ENCODE measurements at regions not wholly inside any gene's neighbourhood (a gene's known extent, or its start where the extent isn't known, plus 50 kb on each side); places are given as distances from the start of the nearest gene placed in this dataset.

GRCh38 chr13:84774111-84774510 is 891.8 kb upstream of the SLITRK1 start:
- Histone ChIP-seq H3K27me3 (no peaks in the 10 kb centered on the region), H3K4me1 (no peaks in the 10 kb centered on the region), H3K9me3 (no peaks in the 10 kb centered on the region), H3K36me3 (no peaks in the 10 kb centered on the region), H3K27ac (no peak overlapping the region), H3K4me3 (no peak overlapping the region)
- intact Hi-C loops (cut with DNase I; ENCODE audit: low total_unique reads) (no loop called here), in situ Hi-C loops (cut with MboI; ENCODE audit: low sequenced_read_pairs in 4 of 4) (no loop called here)
- ATAC-seq (no peak), DNase-seq (no peak)
- TF ChIP-seq CTCF (IDR thresholded peaks at IDR 0.05 in 4 of 5, conservative IDR thresholded peaks at IDR 0.05 in 1 of 5) = no peak
- no peak for TF ChIP-seq POLR2A (IDR thresholded peaks at IDR 0.05)

- no peaks in the 10 kb centered on the region for H3K9me3 ChIP-seq
- no peak overlapping the region for H3K27ac ChIP-seq
- in situ Hi-C loops (cut with MboI; ENCODE audit: low sequenced_read_pairs in 4 of 4) = no loop called here
- H3K4me1 ChIP-seq = no peaks in the 10 kb centered on the region
- no peak for DNase-seq
- no peak overlapping the region for H3K4me3 ChIP-seq
- TF ChIP-seq POLR2A (IDR thresholded peaks at IDR 0.05) (no peak), CTCF (IDR thresholded peaks at IDR 0.05 in 4 of 5, conservative IDR thresholded peaks at IDR 0.05 in 1 of 5) (no peak)
- no peak for ATAC-seq
- intact Hi-C loops (cut with DNase I; ENCODE audit: low total_unique reads) = no loop called here
- H3K27me3 ChIP-seq = no peaks in the 10 kb centered on the region
- no peaks in the 10 kb centered on the region for H3K36me3 ChIP-seq
Measured at GRCh38 chr13:84760956-84761355, 878.7 kb upstream of the SLITRK1 start.

GRCh38 chr13:84749126-84749525 is 866.9 kb upstream of the SLITRK1 start:
- intact Hi-C loops (cut with DNase I; ENCODE audit: low total_unique reads) (no loop called here), in situ Hi-C loops (cut with MboI; ENCODE audit: low sequenced_read_pairs in 4 of 4) (no loop called here)
- Histone ChIP-seq H3K27ac (no peak overlapping the region), H3K27me3 (no peaks in the 10 kb centered on the region), H3K4me1 (no peaks in the 10 kb centered on the region), H3K36me3 (no peaks in the 10 kb centered on the region), H3K9me3 (no peaks in the 10 kb centered on the region), H3K4me3 (no peak overlapping the region)
- DNase-seq (no peak), ATAC-seq (no peak)
- no peak for TF ChIP-seq POLR2A (IDR thresholded peaks at IDR 0.05)
- no peak for TF ChIP-seq CTCF (IDR thresholded peaks at IDR 0.05 in 4 of 5, conservative IDR thresholded peaks at IDR 0.05 in 1 of 5)

GRCh38 chr13:84745051-84745551 is 862.8 kb upstream of the SLITRK1 start:
- H3K27ac ChIP-seq = no peak overlapping the region
- no peaks in the 10 kb centered on the region for H3K9me3 ChIP-seq
- in situ Hi-C loops (cut with MboI; ENCODE audit: low sequenced_read_pairs in 4 of 4) = no loop called here
- no peak for ATAC-seq
- no peaks in the 10 kb centered on the region for H3K4me1 ChIP-seq
- TF ChIP-seq POLR2A (IDR thresholded peaks at IDR 0.05) = no peak
- TF ChIP-seq CTCF (IDR thresholded peaks at IDR 0.05 in 4 of 5, conservative IDR thresholded peaks at IDR 0.05 in 1 of 5) = no peak
- H3K4me3 ChIP-seq = no peak overlapping the region
- H3K36me3 ChIP-seq = no peaks in the 10 kb centered on the region
- no peak for DNase-seq
- intact Hi-C loops (cut with DNase I; ENCODE audit: low total_unique reads) = no loop called here
- H3K27me3 ChIP-seq = no peaks in the 10 kb centered on the region

- intact Hi-C loops (cut with DNase I; ENCODE audit: low total_unique reads) = no loop called here
- DNase-seq (no peak), ATAC-seq (no peak)
- in situ Hi-C loops (cut with MboI; ENCODE audit: low sequenced_read_pairs in 4 of 4) = no loop called here
- TF ChIP-seq POLR2A (IDR thresholded peaks at IDR 0.05) (no peak), CTCF (IDR thresholded peaks at IDR 0.05 in 4 of 5, conservative IDR thresholded peaks at IDR 0.05 in 1 of 5) (no peak)
- H3K27ac ChIP-seq = no peak overlapping the region
- no peaks in the 10 kb centered on the region for H3K9me3 ChIP-seq
- no peaks in the 10 kb centered on the region for H3K4me1 ChIP-seq
- no peak overlapping the region for H3K4me3 ChIP-seq
- no peaks in the 10 kb centered on the region for H3K27me3 ChIP-seq
- no peaks in the 10 kb centered on the region for H3K36me3 ChIP-seq
Measured at GRCh38 chr13:84744203-84744602, 861.9 kb upstream of the SLITRK1 start.
